HG03565 (cell line): ENCODE measurements at regions not wholly inside any gene's neighbourhood (a gene's known extent, or its start where the extent isn't known, plus 50 kb on each side); places are given as distances from the start of the nearest gene placed in this dataset.
"Not testable (repeated sequence)": the region's sequence is repeated elsewhere in the genome, so short reads cannot be mapped to it uniquely, and the experiment has no call there.

Source experiments
- ATAC-seq: cut with Tn5 transposase; IDR thresholded peaks from one replicate; pipeline ENCODE4 v1.9.1; 2021; ENCODE audit warnings: mild to moderate bottlenecking, moderate library complexity; ENCODE audit not compliant: unreplicated experiment

GRCh38 chr2:14751581-14751980 lies 119.1 kb downstream of the LRATD1 start:
- ATAC-seq: no peak

- no peak for ATAC-seq
Observed at GRCh38 chr2:14752295-14752694, 119.8 kb downstream of the LRATD1 start.

- no peak for ATAC-seq
Observed at GRCh38 chr2:14756122-14756541, 123.6 kb downstream of the LRATD1 start.

DNA sequence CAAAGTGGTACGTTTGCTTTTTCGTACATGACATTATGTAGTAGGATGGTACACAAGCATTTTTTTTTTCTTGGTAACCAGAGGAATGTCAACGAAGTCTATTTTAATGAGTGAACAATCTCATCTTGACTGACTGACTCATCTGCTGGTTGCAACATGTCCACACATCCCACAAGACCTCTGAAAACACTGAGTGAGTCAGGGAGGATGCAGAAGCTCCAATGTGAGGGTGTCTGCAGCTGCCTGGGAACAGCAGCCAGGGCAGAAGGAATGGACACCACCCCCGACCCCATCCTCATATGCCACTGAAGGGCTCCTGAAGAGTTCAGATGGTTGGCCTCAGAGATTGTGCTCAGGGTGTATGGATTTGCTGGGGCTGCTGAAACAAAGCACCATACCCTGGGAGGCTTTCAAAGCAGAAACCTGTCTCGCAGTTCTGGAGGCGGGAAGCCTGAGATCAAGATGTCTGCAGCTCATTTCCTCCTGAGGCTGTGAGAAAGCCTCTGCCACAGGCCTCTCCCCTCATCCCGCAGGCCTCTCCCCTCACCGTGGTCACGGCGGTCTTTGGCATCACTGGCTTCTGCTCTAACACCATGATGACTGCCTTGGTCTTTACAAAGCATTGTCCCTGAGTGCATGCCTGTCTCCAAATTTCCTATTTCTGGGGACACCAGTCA lies 124.6 kb downstream of the LRATD1 start:
- ATAC-seq: no peak

GRCh38 chr2:14759082-14759481 lies 126.6 kb downstream of the LRATD1 start:
- no peak for ATAC-seq

- no peak for ATAC-seq
Observed at GRCh38 chr2:14760169-14760568, 127.7 kb downstream of the LRATD1 start.

GRCh38 chr2:14761118-14761517 lies 128.6 kb downstream of the LRATD1 start:
- no peak for ATAC-seq

- ATAC-seq: no peak
Observed at GRCh38 chr2:14773696-14774095, 141.2 kb downstream of the LRATD1 start.

- ATAC-seq: no peak
Observed at GRCh38 chr2:14774436-14774968, 142.0 kb downstream of the LRATD1 start.

GRCh38 chr2:14776216-14776615 lies 143.7 kb downstream of the LRATD1 start:
- ATAC-seq: no peak

GRCh38 chr2:14778015-14778414 lies 145.5 kb downstream of the LRATD1 start:
- no peak for ATAC-seq

- no peak for ATAC-seq
Observed at GRCh38 chr2:14779252-14779651, 146.7 kb downstream of the LRATD1 start.

- ATAC-seq: no peak
Observed at GRCh38 chr2:14781142-14781541, 148.6 kb downstream of the LRATD1 start.

GRCh38 chr2:14788814-14789213 lies 156.3 kb downstream of the LRATD1 start:
- ATAC-seq: not testable (repeated sequence)

GRCh38 chr2:14790041-14790640 lies 157.6 kb downstream of the LRATD1 start:
- no peak for ATAC-seq

- ATAC-seq: no peak
Observed at GRCh38 chr2:14803994-14804393, 171.5 kb downstream of the LRATD1 start.

- ATAC-seq: no peak
Observed at GRCh38 chr2:14804902-14805301, 172.4 kb downstream of the LRATD1 start.

GRCh38 chr2:14806613-14807012 lies 174.1 kb downstream of the LRATD1 start:
- no peak for ATAC-seq

DNA sequence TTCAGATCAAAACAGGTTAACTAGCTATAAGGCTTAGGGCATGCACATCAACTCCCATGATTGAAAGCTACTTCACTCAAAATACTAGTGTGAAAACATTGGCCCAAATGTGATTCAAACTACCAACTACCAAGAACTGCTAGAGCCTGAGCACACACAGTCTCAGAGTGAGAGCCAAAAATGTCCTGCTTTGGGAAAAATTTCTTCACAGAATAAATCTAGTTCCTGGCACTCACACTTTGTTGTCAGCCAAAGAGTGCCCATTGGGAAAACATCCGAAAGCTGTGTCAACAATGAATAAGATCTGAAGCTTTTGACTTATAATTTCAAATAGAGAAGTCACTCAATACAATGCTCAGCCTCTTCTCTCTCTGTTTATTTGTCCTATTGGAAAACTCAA lies 182.7 kb downstream of the LRATD1 start:
- no peak for ATAC-seq

DNA sequence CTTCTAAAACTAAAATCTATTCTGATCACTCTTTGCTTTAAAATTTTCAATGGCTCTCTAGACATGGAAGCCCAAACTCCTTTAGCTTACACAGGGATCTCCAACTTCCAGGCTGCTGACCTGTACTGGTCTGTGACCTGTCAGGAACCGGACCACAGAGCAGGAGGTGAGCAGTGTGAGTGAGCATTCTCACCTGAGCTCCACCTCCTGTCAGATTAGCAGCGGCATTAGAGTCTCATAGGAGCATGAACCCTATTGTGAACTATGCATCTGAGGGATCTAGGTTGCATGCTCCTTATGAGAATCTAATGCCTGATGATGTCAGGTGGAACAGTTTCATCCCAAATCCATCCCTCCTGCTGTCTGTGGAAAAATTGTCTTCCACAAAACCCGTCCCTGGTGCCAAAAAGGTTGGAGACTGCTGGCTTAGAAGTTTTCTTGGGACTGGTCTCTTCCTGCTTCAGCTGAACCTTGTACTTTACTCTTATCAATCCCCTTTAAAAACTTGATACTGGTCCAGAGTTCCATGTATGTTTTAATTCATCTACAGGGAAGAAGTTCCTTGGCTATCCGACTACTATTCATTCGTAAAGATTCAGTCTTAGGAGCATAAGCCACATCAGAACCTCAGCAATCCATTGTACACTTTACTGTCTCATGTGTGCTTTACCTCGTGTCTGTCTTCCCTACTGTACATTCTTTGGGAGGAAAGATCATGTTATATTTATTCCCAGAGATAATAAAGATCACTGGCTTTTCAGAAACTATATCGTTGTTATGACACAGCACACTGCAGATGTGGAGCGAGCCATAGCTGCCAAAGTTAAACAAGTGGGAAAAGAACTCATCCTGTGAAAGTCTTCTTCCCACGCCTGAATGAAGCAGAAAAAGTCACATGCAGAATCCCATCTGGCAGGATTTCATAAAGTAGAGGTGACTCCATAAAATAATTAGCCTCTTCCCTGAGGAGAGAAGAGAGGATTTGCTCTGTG lies 183.8 kb downstream of the LRATD1 start:
- ATAC-seq: no peak

DNA sequence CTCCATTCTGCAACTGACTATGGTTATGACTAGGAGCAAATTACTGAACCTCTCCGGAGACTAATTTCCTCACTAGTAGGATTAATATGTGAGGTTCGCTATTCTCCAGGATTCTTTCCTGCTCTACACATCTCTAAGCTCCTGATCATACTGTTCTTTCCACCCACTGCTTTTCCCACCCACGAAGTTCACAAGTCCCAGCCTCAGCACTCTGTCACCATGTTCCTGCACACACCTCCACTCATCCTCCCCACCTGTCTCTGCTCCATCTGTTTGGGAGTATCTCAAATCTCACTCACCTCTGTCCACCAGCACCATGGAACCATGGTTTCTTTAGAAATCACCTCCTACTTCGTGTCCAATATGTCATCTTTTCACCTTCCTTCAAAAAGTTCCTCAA lies 185.3 kb downstream of the LRATD1 start:
- no peak for ATAC-seq
